ENCODE measurements at regions not wholly inside any gene's neighbourhood (a gene's known extent, or its start where the extent isn't known, plus 50 kb on each side); places are given as distances from the start of the nearest gene placed in this dataset.

- TF ChIP-seq KAT7 (CRISPR knock-in tag; IDR thresholded peaks at IDR 0.05; ENCODE audit: borderline replicate concordance), result peak; percentile 54; the same call in 1 of the 2 replicates
- peak; percentile 77 for TF ChIP-seq ZNF264 (CRISPR knock-in tag; IDR thresholded peaks at IDR 0.05)
- no peak; the same call in 1 of the 2 replicates for TF ChIP-seq HNF4G (IDR thresholded peaks at IDR 0.05; ENCODE audit: borderline replicate concordance, low read depth, low read length)
- peak; percentile 75; the same call in 1 of the 2 replicates for TF ChIP-seq HNF4G (CRISPR knock-in tag; IDR thresholded peaks at IDR 0.05; ENCODE audit: borderline replicate concordance, low read depth)
- TF ChIP-seq IKZF5 (CRISPR knock-in tag; IDR thresholded peaks at IDR 0.05), result peak; percentile 100
- TF ChIP-seq MBNL3 (CRISPR knock-in tag; conservative IDR thresholded peaks at IDR 0.05), result no peak
- TF ChIP-seq PHF20 (CRISPR knock-in tag; IDR thresholded peaks at IDR 0.05), result no peak
- TF ChIP-seq, protein P1, sequence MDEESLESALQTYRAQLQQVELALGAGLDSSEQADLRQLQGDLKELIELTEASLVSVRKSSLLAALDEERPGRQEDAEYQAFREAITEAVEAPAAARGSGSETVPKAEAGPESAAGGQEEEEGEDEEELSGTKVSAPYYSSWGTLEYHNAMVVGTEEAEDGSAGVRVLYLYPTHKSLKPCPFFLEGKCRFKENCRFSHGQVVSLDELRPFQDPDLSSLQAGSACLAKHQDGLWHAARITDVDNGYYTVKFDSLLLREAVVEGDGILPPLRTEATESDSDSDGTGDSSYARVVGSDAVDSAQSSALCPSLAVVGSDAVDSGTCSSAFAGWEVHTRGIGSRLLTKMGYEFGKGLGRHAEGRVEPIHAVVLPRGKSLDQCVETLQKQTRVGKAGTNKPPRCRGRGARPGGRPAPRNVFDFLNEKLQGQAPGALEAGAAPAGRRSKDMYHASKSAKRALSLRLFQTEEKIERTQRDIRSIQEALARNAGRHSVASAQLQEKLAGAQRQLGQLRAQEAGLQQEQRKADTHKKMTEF (CRISPR knock-in tag; IDR thresholded peaks at IDR 0.05), result peak; percentile 97
- TF ChIP-seq NONO (IDR thresholded peaks at IDR 0.05), result no peak
- peak; percentile 88 for TF ChIP-seq NONO (CRISPR knock-in tag; conservative IDR thresholded peaks at IDR 0.05)
- TF ChIP-seq BRCA1 (CRISPR knock-in tag; IDR thresholded peaks at IDR 0.05), result 0 out of 2 replicates have a peak, but pooled peaks have one; percentile 42
- peak; percentile 94 for TF ChIP-seq PAXIP1 (CRISPR knock-in tag; conservative IDR thresholded peaks at IDR 0.05)
- peak; percentile 95 for TF ChIP-seq RXRB (CRISPR knock-in tag; IDR thresholded peaks at IDR 0.05; ENCODE audit: borderline replicate concordance)
- peak; percentile 75 for TF ChIP-seq HOXA5 (CRISPR knock-in tag; IDR thresholded peaks at IDR 0.05)
- TF ChIP-seq GABPA (IDR thresholded peaks at IDR 0.05; ENCODE audit: low read depth, low read length), result no peak
- TF ChIP-seq GABPA (CRISPR knock-in tag; IDR thresholded peaks at IDR 0.05; ENCODE audit: low read depth), result peak; percentile 42; the same call in 1 of the 2 replicates
- no peak; the same call in 1 of the 2 replicates for TF ChIP-seq MEIS1 (CRISPR knock-in tag; IDR thresholded peaks at IDR 0.05; ENCODE audit: borderline replicate concordance)
- TF ChIP-seq NFYB (CRISPR knock-in tag; IDR thresholded peaks at IDR 0.05), result 0 out of 2 replicates have a peak, but pooled peaks have one; percentile 14
- peak; percentile 97 for TF ChIP-seq ATF3 (CRISPR knock-in tag; IDR thresholded peaks at IDR 0.05)
- TF ChIP-seq, protein P2, sequence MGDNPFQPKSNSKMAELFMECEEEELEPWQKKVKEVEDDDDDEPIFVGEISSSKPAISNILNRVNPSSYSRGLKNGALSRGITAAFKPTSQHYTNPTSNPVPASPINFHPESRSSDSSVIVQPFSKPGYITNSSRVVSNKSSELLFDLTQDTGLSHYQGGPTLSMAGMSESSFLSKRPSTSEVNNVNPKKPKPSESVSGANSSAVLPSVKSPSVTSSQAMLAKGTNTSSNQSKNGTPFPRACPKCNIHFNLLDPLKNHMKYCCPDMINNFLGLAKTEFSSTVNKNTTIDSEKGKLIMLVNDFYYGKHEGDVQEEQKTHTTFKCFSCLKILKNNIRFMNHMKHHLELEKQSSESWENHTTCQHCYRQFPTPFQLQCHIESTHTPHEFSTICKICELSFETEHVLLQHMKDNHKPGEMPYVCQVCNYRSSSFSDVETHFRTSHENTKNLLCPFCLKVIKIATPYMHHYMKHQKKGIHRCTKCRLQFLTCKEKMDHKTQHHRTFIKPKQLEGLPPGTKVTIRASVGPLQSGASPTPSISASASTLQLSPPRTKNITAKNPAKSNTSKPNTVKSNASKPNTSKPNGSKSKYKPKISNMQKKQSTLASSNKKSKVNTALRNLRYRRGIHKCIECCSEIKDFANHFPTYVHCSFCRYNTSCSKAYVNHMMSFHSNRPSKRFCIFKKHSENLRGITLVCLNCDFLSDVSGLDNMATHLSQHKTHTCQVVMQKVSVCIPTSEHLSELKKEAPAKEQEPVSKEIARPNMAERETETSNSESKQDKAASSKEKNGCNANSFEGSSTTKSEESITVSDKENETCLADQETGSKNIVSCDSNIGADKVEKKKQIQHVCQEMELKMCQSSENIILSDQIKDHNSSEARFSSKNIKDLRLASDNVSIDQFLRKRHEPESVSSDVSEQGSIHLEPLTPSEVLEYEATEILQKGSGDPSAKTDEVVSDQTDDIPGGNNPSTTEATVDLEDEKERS (CRISPR knock-in tag; IDR thresholded peaks at IDR 0.05), result peak; percentile 91
These were observed 140.1 kb downstream of the BTC start (continued) for GRCh38 chr4:74654230-74654681.
